Chondrocyte (in vitro differentiated cells): ENCODE measurements at regions not wholly inside any gene's neighbourhood (a gene's known extent, or its start where the extent isn't known, plus 50 kb on each side); places are given as distances from the start of the nearest gene placed in this dataset.
A peak's percentile ranks its signal among the peaks of the same experiment; 100 is the strongest.

ENCODE experiments used
- DNase-seq: peaks from one replicate; pipeline ENCODE4 v3.0.0; 2021; ENCODE audit warnings: mixed read lengths, low spot score
- H3K27ac Mint-ChIP-seq: one replicate; pipeline ENCODE4 v1.8.0; 2021; ENCODE audit warnings: mild to moderate bottlenecking, moderate library complexity, mixed read lengths; ENCODE audit not compliant: unreplicated experiment
- H3K27me3 Mint-ChIP-seq: 2 replicates; pipeline ENCODE4 v1.8.0; 2021; ENCODE audit warnings: low read depth, mixed read lengths
- H3K36me3 Mint-ChIP-seq: 2 replicates; pipeline ENCODE4 v1.8.0; 2021; ENCODE audit warnings: low read depth, mixed read lengths
- H3K4me1 Mint-ChIP-seq: 2 replicates; pipeline ENCODE4 v1.8.0; 2021; ENCODE audit warnings: low read depth, mild to moderate bottlenecking, mixed read lengths
- H3K4me3 Mint-ChIP-seq: one replicate; pipeline ENCODE4 v1.8.0; 2021; ENCODE audit warnings: mild to moderate bottlenecking, moderate library complexity, mixed read lengths; ENCODE audit not compliant: unreplicated experiment
- H3K9me3 Mint-ChIP-seq: 2 replicates; pipeline ENCODE4 v1.8.0; 2021; ENCODE audit warnings: low read depth, mixed read lengths
- TF ChIP-seq, protein P1 (sequence below): fragments of 200-600 bp; sonication (generic); IDR thresholded peaks from 2 replicates; pipeline ENCODE4 v1.5.0; 2021; ENCODE audit warnings: antibody characterized with exemption, mild to moderate bottlenecking, moderate library complexity

DNA sequence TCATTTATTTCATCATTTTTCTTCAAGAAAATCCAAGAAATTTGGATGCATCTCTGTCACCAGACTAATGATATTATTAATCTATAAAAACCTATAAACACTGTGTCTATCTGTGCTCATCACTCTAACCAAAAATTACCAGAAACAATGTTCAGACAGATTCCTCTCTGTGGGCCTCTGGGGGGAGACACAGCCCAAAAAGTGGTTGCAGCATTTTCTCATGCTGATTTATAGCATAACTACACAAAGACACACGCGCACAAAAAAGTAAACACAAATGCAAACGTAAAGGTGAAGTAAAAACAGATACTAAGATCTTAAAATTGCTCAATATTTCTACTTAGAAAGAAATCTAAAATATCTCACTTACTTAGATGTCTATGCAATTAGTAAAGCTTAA, 976.0 kb downstream of the GBE1 start:
- DNase-seq: no peak
- no peaks in the 10 kb centered on the region for H3K4me1 Mint-ChIP-seq
- no peak overlapping the region for H3K27ac Mint-ChIP-seq
- H3K36me3 Mint-ChIP-seq: no peaks in the 10 kb centered on the region
- no peaks in the 10 kb centered on the region for H3K9me3 Mint-ChIP-seq
- TF ChIP-seq, protein P1, sequence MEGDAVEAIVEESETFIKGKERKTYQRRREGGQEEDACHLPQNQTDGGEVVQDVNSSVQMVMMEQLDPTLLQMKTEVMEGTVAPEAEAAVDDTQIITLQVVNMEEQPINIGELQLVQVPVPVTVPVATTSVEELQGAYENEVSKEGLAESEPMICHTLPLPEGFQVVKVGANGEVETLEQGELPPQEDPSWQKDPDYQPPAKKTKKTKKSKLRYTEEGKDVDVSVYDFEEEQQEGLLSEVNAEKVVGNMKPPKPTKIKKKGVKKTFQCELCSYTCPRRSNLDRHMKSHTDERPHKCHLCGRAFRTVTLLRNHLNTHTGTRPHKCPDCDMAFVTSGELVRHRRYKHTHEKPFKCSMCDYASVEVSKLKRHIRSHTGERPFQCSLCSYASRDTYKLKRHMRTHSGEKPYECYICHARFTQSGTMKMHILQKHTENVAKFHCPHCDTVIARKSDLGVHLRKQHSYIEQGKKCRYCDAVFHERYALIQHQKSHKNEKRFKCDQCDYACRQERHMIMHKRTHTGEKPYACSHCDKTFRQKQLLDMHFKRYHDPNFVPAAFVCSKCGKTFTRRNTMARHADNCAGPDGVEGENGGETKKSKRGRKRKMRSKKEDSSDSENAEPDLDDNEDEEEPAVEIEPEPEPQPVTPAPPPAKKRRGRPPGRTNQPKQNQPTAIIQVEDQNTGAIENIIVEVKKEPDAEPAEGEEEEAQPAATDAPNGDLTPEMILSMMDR: peak; percentile 76
- H3K4me3 Mint-ChIP-seq: no peak overlapping the region
- no peaks in the 10 kb centered on the region for H3K27me3 Mint-ChIP-seq

DNA sequence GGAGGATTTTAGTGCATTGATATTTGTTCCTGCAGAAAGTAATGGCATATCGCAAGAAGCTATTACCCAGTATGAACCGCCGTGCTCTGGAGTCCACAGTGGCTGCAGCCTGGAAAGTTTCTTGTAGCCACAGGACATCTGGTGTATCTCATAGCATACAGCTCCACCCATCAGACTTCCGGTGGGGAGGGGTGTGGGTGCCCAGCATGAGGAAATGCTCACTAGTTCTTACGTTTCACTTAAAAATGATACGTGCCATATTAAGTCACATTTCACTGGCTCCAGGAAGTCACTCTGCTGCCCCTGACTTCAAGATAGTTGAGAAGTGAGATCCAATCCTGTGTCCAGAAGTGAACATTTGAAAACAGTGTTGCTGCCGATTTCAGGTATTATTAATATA, 990.4 kb downstream of the GBE1 start:
- Mint-ChIP-seq H3K27me3 (no peaks in the 10 kb centered on the region), H3K36me3 (no peaks in the 10 kb centered on the region), H3K9me3 (peaks cover 2% of the 10 kb centered on the region), H3K27ac (no peak overlapping the region), H3K4me3 (no peak overlapping the region), H3K4me1 (peaks cover 3% of the 10 kb centered on the region)
- DNase-seq: no peak
- TF ChIP-seq, protein P1: no peak

DNA sequence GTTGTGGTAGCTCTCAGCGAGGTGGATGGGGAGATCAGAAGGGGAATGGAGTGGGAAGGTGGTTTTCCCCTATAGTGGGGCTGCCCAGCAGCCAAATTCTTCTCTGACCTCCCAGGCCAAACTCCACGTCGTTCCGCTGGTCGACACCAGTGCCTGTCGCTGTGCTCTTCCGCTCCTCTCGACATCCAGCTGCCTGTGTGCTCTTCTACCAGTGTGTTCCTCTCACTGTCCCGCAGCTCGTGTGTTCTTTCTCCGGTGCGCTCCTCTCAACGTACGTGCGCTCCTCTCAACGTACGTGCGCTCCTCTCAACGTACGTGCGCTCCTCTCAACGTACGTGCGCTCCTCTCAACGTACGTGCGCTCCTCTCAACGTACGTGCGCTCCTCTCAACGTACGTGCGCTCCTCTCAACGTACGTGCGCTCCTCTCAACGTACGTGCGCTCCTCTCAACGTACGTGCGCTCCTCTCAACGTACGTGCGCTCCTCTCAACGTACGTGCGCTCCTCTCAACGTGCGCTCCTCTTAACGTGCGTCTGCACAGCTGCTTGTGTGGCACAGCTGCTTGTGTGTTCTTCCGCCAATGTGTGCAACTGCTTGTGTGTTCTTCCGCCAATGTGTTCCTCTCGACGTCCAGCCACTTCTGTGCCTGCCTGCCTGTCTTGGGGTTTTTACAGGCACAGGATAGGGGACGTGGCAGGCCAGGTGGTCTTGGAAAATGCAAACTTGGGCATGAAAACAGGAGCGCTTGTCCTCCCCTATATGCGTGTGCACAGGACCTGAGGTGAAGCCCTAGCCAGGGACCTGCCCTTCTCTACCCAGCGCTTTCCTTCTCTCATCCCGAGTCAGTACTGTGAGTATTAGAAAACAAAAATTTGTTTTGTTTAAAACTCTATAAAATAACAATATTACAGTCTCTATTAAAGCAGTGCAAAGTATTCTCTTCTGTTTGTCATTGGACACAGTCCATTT, 991.1 kb downstream of the GBE1 start:
- Mint-ChIP-seq H3K27ac (no peak overlapping the region), H3K9me3 (peaks cover 2% of the 10 kb centered on the region), H3K4me3 (no peak overlapping the region), H3K4me1 (peaks cover 3% of the 10 kb centered on the region), H3K27me3 (no peaks in the 10 kb centered on the region), H3K36me3 (no peaks in the 10 kb centered on the region)
- no peak for DNase-seq
- TF ChIP-seq, protein P1: no peak

DNA sequence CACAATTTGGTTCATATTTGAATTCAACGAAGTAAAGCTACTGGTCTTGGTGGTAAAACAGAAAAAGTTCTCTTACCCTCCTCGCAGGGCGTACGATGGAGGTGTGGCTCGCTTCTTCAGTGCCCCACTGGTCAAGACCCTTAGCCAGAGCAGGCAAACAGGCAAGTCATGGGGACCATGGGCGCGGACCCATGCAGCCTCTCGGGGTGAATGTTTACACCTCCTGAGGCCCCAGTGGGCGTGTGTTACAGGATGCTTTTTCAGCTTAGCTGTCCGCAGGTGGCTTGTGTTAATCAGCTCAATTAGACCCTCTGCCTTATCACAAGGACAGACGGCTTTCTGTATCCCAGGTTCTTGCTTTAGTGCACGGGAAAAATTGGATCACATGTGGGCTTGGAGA, 991.8 kb downstream of the GBE1 start:
- Mint-ChIP-seq H3K27ac (no peak overlapping the region), H3K27me3 (no peaks in the 10 kb centered on the region), H3K36me3 (no peaks in the 10 kb centered on the region), H3K9me3 (peaks cover 2% of the 10 kb centered on the region), H3K4me1 (peaks cover 3% of the 10 kb centered on the region), H3K4me3 (no peak overlapping the region)
- TF ChIP-seq, protein P1: no peak
- DNase-seq: no peak

DNA sequence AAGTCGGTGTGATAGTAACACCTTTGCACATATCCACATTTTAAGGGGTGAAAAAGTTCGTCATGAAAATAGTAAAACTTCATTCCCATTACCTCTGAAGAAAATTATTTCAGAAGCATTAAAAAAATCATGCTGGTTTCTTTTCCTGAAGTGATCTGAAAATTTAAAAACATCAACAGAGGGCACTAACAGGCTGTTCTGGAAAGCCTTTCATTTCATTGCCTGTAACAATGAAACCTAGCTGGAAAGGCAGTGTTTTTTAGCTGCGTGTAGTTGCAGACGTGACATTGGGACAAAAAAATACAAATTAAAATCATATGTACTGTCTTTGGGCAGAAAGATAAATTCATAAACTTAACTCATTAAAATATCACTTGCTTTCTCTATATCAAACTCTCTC, 993.8 kb downstream of the GBE1 start:
- no peaks in the 10 kb centered on the region for H3K9me3 Mint-ChIP-seq
- no peaks in the 10 kb centered on the region for H3K27me3 Mint-ChIP-seq

More for the DNA sequence above, 993.8 kb downstream of the GBE1 start:
- no peak overlapping the region for H3K27ac Mint-ChIP-seq
- H3K36me3 Mint-ChIP-seq: no peaks in the 10 kb centered on the region
- peaks cover 3% of the 10 kb centered on the region for H3K4me1 Mint-ChIP-seq
- H3K4me3 Mint-ChIP-seq: no peak overlapping the region
- no peak for DNase-seq
- TF ChIP-seq, protein P1: peak; percentile 67
